GM23248 (cell line): ENCODE measurements at regions not wholly inside any gene's neighbourhood (a gene's known extent, or its start where the extent isn't known, plus 50 kb on each side); places are given as distances from the start of the nearest gene placed in this dataset.

Experiments
- DNase-seq: peaks from one replicate; pipeline ENCODE4 v3.0.0-alpha.2; 2015
- H2AFZ ChIP-seq: fragments of 200-600 bp; sonication (generic); 2 replicates; pipeline ENCODE4 v1.6.1; 2016; ENCODE audit warnings: antibody characterized with exemption
- H3F3A ChIP-seq: fragments of 200-600 bp; sonication (generic); 2 replicates; pipeline ENCODE4 v1.6.1; 2016; ENCODE audit warnings: mild to moderate bottlenecking, antibody characterized with exemption, mixed run types; ENCODE audit not compliant: insufficient read depth
- H3K27ac ChIP-seq: fragments of 200-600 bp; sonication (generic); 2 replicates; pipeline ENCODE4 v1.5.1; 2016; ENCODE audit warnings: mild to moderate bottlenecking
- H3K27me3 ChIP-seq: fragments of 200-600 bp; sonication (generic); replicated peaks from 2 replicates; pipeline ENCODE4 v1.6.1; 2016; ENCODE audit warnings: mild to moderate bottlenecking; ENCODE audit not compliant: insufficient read depth
- H3K36me3 ChIP-seq: fragments of 200-600 bp; sonication (generic); 2 replicates; pipeline ENCODE4 v1.6.1; 2016; ENCODE audit warnings: low read depth, mild to moderate bottlenecking
- H3K4me1 ChIP-seq: fragments of 200-600 bp; sonication (generic); 2 replicates; pipeline ENCODE4 v1.6.1; 2016; ENCODE audit warnings: mild to moderate bottlenecking; ENCODE audit not compliant: insufficient read depth
- H3K4me2 ChIP-seq: fragments of 200-600 bp; sonication (generic); one replicate; pipeline ENCODE4 v1.6.1; 2016; ENCODE audit warnings: mild to moderate bottlenecking; ENCODE audit not compliant: unreplicated experiment
- H3K4me3 ChIP-seq: fragments of 200-600 bp; sonication (generic); 2 replicates; pipeline ENCODE4 v1.5.1; 2016; ENCODE audit warnings: mild to moderate bottlenecking
- H3K79me2 ChIP-seq: fragments of 200-600 bp; sonication (generic); 2 replicates; pipeline ENCODE4 v1.6.1; 2016; ENCODE audit warnings: mild to moderate bottlenecking; ENCODE audit not compliant: insufficient read depth
- H3K9ac ChIP-seq: fragments of 200-600 bp; sonication (generic); 2 replicates; pipeline ENCODE4 v1.6.1; 2016; ENCODE audit warnings: mild to moderate bottlenecking
- H3K9me2 ChIP-seq: fragments of 200-600 bp; sonication (generic); 2 replicates; pipeline ENCODE4 v1.6.1; 2016; ENCODE audit warnings: mixed run types, mild to moderate bottlenecking, moderate library complexity; ENCODE audit not compliant: insufficient read depth
- H3K9me3 ChIP-seq: fragments of 200-600 bp; sonication (generic); one replicate; pipeline ENCODE4 v1.6.1; 2017; ENCODE audit warnings: low read depth
- H4K20me1 ChIP-seq: fragments of 200-600 bp; sonication (generic); 2 replicates; pipeline ENCODE4 v1.6.0; 2016; ENCODE audit not compliant: insufficient read depth
- EZH2 ChIP-seq: fragments of 200-600 bp; sonication (generic); IDR thresholded peaks from 2 replicates; pipeline ENCODE4 v1.6.1; 2018; ENCODE audit warnings: antibody characterized with exemption, mild to moderate bottlenecking; ENCODE audit not compliant: insufficient read depth, poor library complexity, severe bottlenecking
- EZH2phosphoT487 ChIP-seq: fragments of 200-600 bp; sonication (generic); IDR thresholded peaks from 2 replicates; pipeline ENCODE4 v1.6.1; 2018; ENCODE audit warnings: antibody characterized with exemption, moderate library complexity, mild to moderate bottlenecking, low read depth; ENCODE audit not compliant: insufficient read depth
- WGBS, 2 experiments: methylation state at CpG; one replicate each; pipeline ENCODE4 v1.1.6; 2015 to 2017; ENCODE audit warnings: low lambda C conversion rate in 2 of 2, low coverage in 1 of 2; ENCODE audit errors: missing lambda C conversion rate in 2 of 2; 5-methylcytosine and 5-hydroxymethylcytosine counted together
- in situ Hi-C: fragments of 300-500 bp; cut with MboI; formaldehyde crosslinking; loops from 2 replicates; pipeline ENCODE4 v1.15.0; 2020

DNA sequence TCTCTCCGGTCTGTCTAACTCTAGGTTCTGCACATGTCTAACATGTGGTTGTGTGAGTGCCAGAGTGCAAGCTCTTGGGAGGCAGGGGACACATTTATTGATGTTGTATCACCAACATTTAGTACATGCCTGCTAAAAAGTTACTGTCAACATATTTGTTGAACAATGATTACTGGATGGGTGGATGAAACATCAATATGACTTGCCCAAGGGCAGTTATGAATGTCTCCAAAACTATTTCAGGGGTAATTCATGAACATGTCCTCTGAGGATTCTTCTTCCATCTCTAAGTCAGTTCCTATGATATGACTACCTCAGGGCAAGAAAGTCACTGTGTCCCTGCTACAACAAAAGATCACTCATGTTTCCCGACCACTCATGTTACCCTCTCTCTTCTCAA is 91.3 kb upstream of the STEAP1B start:
- 52 to 66% methylated on average over 2 of the region's 2 CpGs for WGBS, 2 experiments
- H3K36me3 ChIP-seq: no peaks in the 10 kb centered on the region

DNA sequence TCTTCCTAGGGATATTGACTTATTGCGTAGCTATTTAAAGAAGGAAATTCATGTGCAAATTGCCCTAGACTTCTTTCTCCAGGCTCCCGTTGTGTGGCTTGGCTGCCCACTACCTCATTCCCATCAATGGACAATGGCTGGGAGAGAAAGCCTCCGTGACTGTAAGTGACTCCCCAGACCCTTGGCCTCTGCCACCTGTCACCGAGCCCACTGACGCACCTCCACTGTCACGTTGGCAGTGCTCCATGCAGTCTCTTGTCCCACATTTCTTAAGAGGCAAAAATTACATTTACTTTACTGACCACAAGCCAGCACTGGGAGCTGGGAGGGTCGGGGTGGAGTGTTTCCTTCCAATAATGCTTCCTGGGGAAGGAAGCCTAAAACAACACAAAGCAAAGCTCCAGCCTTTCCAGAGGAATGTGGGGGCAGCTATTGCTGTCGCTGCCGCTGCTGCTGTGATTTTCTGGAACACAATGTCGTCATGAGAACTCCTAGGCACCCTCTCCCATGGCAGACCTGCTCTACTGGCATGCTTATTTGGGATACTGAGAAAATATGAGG is 89.7 kb upstream of the STEAP1B start:
- H3K79me2 ChIP-seq: no peaks in the 10 kb centered on the region
- H3K9me3 ChIP-seq: no peaks in the 10 kb centered on the region
- H4K20me1 ChIP-seq: no peaks in the 10 kb centered on the region
- H3K4me2 ChIP-seq: no peak overlapping the region
- in situ Hi-C loops: no loop called here
- H2AFZ ChIP-seq: no peak overlapping the region
- peaks cover 18% of the 10 kb centered on the region for H3K4me1 ChIP-seq
- WGBS, 2 experiments: 76 to 77% methylated on average over 10 of the region's 10 CpGs
- H3F3A ChIP-seq: peaks cover 13% of the 10 kb centered on the region
- no peaks in the 10 kb centered on the region for H3K27me3 ChIP-seq
- no peaks in the 10 kb centered on the region for H3K9me2 ChIP-seq
- H3K36me3 ChIP-seq: no peaks in the 10 kb centered on the region
- TF ChIP-seq EZH2phosphoT487 (no peak), EZH2 (no peak)
- no peak overlapping the region for H3K4me3 ChIP-seq
- no peak overlapping the region for H3K27ac ChIP-seq
- no peak for DNase-seq
- H3K9ac ChIP-seq: no peak overlapping the region

More for the DNA sequence above, 91.3 kb upstream of the STEAP1B start:
- no peak overlapping the region for H3K4me3 ChIP-seq
- TF ChIP-seq EZH2 (no peak), EZH2phosphoT487 (no peak)
- in situ Hi-C loops: no loop called here
- no peaks in the 10 kb centered on the region for H3K27me3 ChIP-seq
- H3K4me1 ChIP-seq: peaks cover 18% of the 10 kb centered on the region
- peaks cover 13% of the 10 kb centered on the region for H3F3A ChIP-seq
- H3K27ac ChIP-seq: no peak overlapping the region
- no peak overlapping the region for H3K9ac ChIP-seq
- no peak overlapping the region for H2AFZ ChIP-seq
- H3K79me2 ChIP-seq: no peaks in the 10 kb centered on the region
- H3K9me3 ChIP-seq: no peaks in the 10 kb centered on the region
- no peaks in the 10 kb centered on the region for H4K20me1 ChIP-seq
- DNase-seq: peak; percentile 60
- H3K4me2 ChIP-seq: no peak overlapping the region
- H3K9me2 ChIP-seq: no peaks in the 10 kb centered on the region

DNA sequence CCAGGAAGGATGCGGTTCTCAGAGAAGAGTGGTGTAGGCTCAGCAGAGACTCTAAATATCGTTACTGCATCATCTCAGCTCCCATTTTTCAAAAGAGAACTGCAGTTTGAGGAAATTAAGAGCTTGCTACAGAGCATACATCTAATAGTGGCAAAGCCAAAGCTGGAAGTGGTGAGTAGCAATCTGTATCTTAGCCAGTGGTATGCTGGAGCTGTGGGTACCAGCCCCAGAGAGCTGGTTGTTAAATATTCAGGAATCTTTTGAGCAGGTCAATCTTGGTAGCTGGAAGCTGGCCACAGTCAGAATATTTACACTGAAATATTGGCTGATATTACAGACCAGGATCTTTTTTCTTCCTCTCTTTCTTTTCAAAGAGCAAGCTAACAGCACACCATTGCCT is 88.4 kb upstream of the STEAP1B start:
- Histone ChIP-seq H3K4me2 (no peak overlapping the region), H3K27me3 (no peaks in the 10 kb centered on the region), H3K79me2 (no peaks in the 10 kb centered on the region), H2AFZ (no peak overlapping the region), H3K36me3 (no peaks in the 10 kb centered on the region), H3K27ac (no peak overlapping the region), H3K9me3 (no peaks in the 10 kb centered on the region), H3F3A (peaks cover 21% of the 10 kb centered on the region), H3K4me3 (no peak overlapping the region), H4K20me1 (no peaks in the 10 kb centered on the region), H3K9me2 (no peaks in the 10 kb centered on the region), H3K9ac (no peak overlapping the region), H3K4me1 (peaks cover 22% of the 10 kb centered on the region)
- no peak for DNase-seq
- in situ Hi-C loops: no loop called here
- WGBS, 2 experiments: 95 to 96% methylated on average over 2 of the region's 2 CpGs
- TF ChIP-seq EZH2 (no peak), EZH2phosphoT487 (no peak)

DNA sequence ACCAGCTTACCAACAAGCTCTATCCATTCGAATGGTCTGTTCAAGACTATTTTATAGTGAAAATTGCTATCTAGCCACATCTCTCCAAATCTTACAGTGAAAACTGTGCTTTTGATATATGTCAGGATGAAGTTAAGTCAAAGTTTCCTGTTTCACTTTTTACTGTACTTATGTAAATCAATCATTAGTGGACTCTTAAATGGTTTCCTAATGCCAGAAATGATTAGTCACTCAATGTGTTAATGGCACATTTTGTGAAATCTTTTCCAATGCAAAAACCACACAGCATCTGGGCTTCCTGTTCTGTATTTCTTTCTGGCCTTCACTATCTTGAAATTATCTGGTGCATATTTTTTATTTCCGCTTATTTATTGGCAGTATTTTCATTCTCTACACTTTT is 87.3 kb upstream of the STEAP1B start:
- H4K20me1 ChIP-seq: no peaks in the 10 kb centered on the region
- 33 to 38% methylated on average over 2 of the region's 2 CpGs for WGBS, 2 experiments
- peaks cover 24% of the 10 kb centered on the region for H3F3A ChIP-seq
- no peak overlapping the region for H3K4me3 ChIP-seq
- no peaks in the 10 kb centered on the region for H3K36me3 ChIP-seq
- no peaks in the 10 kb centered on the region for H3K27me3 ChIP-seq
- H3K4me2 ChIP-seq: peak overlapping the region; percentile 12
- in situ Hi-C loops: no loop called here
- H3K9me2 ChIP-seq: no peaks in the 10 kb centered on the region
- H3K27ac ChIP-seq: no peak overlapping the region
- no peaks in the 10 kb centered on the region for H3K79me2 ChIP-seq
- no peak overlapping the region for H3K9ac ChIP-seq
- no peak for TF ChIP-seq EZH2
- 0 out of 2 replicates have a peak, but pooled peaks have one; percentile 46 for TF ChIP-seq EZH2phosphoT487
- H2AFZ ChIP-seq: no peak overlapping the region
- no peaks in the 10 kb centered on the region for H3K9me3 ChIP-seq
- DNase-seq: peak; percentile 54
- H3K4me1 ChIP-seq: peaks cover 27% of the 10 kb centered on the region

DNA sequence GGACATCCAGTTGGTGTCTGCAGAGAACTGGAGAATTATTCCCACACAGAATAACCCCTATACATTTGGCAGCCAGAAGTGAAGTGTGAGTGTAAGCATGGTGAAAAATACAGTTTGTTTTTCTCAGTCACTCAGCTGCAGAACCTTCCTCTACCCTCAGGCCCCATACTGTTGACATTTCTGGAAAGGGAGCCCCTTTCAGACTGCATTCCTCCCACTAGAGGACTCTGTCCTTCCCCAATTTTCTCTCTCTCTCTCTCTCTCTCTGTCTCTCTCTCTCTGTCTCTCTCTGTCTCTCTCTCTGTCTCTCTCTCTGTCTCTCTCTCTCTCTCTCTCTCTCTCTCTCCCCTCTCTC is 86.8 kb upstream of the STEAP1B start:
- peak; percentile 46 for DNase-seq
- no peak overlapping the region for H3K4me3 ChIP-seq
- TF ChIP-seq EZH2phosphoT487 (no peak), EZH2 (no peak)
- in situ Hi-C loops: no loop called here
- no peaks in the 10 kb centered on the region for H3K9me3 ChIP-seq
- peaks cover 27% of the 10 kb centered on the region for H3K4me1 ChIP-seq
- no peak overlapping the region for H3K9ac ChIP-seq
- H3K9me2 ChIP-seq: no peaks in the 10 kb centered on the region
- H3K79me2 ChIP-seq: no peaks in the 10 kb centered on the region
- H2AFZ ChIP-seq: no peak overlapping the region
- no peak overlapping the region for H3K4me2 ChIP-seq
- H4K20me1 ChIP-seq: no peaks in the 10 kb centered on the region
- H3F3A ChIP-seq: peaks cover 24% of the 10 kb centered on the region
- no peaks in the 10 kb centered on the region for H3K36me3 ChIP-seq
- no peak overlapping the region for H3K27ac ChIP-seq
- H3K27me3 ChIP-seq: no peaks in the 10 kb centered on the region
